DOHH2 (cell line): ENCODE measurements at regions not wholly inside any gene's neighbourhood (a gene's known extent, or its start where the extent isn't known, plus 50 kb on each side); places are given as distances from the start of the nearest gene placed in this dataset.

Source experiments
- CTCF ChIP-seq: fragments of 200-600 bp; sonication (generic); IDR thresholded peaks from one replicate; pipeline ENCODE4 v1.5.1; 2014; ENCODE audit warnings: antibody characterized with exemption, mild to moderate bottlenecking, low read depth, low read length; ENCODE audit not compliant: poor library complexity, severe bottlenecking
- EZH2phosphoT487 ChIP-seq: fragments of 200-600 bp; sonication (generic); IDR thresholded peaks from 2 replicates; pipeline ENCODE4 v1.6.1; 2017; ENCODE audit warnings: borderline replicate concordance, mild to moderate bottlenecking, antibody characterized with exemption, low read length, moderate library complexity, mixed read lengths

DNA sequence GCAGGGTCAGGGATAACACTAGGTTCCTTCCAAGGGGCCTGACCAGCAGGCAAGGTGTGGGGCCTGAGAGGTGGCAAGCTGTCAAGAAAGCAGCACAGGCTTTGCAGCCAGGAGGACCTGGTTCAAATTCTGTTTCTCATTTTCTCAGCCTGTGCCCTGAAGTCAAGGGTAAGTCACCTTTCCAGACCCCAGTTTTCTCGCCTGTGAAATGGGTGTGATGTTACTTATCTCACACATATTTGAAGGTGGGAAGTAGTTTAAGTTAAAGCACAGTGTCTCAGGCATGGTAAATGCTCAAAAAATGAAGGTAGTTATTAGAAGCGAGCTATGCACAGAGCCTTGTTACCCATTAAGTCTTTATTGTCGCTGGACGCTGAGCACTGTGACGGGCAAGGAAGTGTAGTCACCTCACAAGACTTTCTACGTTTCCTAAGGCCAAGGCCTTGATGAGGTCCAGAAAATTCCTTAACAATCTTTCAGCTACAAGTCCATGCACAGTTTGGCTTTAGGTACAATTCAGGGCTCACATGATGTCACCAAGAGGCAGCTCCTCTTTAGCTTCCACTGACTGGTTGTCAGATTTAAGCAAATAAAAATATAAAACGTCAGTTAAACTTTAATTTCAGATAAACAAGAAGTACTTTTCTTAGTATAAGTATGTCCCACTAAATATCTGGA lies 522.6 kb upstream of the PROK2 start:
- no peak for TF ChIP-seq CTCF
- no peak for TF ChIP-seq EZH2phosphoT487
